ENCODE measurements at regions not wholly inside any gene's neighbourhood (a gene's known extent, or its start where the extent isn't known, plus 50 kb on each side); places are given as distances from the start of the nearest gene placed in this dataset.

DNA sequence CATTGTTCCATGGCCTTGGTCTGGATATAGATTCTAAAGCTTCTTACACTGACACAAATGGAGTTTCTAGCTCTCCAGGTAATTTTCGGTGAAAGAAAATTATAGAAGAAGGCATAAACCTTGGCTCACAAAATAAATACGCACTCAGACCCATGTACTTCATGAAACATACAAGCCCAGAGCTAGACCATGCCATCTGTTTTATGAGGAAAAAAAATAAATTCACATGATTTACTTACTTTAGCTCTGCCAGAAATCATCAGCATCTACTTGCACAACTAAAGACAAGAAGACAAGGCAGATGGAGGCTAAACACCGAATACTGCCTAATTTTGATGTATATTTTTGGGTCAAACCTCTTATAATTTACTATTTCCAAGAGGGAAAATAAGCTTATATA lies 197.4 kb upstream of the KLF14 start:
- no peak for DNase-seq

DNA sequence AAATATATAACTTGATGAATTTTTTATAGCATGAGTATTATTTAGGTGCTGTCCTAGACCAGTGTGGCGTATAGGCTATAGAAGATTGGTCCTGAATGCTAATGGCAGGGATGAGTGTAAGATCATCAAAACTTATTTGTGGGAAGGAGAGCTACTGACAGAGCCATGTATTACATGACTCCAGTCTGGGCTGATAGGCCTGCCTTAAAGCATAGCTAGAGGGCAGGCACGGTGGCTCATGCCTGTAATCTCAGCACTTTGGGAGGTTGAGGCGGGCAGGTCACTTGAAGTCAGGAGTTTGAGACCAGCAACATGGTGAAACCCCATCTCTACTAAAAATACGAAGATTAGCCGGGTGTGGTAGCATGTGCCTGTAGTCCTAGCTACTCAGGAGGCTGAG lies 198.1 kb upstream of the KLF14 start:
- DNase-seq = no peak

DNA sequence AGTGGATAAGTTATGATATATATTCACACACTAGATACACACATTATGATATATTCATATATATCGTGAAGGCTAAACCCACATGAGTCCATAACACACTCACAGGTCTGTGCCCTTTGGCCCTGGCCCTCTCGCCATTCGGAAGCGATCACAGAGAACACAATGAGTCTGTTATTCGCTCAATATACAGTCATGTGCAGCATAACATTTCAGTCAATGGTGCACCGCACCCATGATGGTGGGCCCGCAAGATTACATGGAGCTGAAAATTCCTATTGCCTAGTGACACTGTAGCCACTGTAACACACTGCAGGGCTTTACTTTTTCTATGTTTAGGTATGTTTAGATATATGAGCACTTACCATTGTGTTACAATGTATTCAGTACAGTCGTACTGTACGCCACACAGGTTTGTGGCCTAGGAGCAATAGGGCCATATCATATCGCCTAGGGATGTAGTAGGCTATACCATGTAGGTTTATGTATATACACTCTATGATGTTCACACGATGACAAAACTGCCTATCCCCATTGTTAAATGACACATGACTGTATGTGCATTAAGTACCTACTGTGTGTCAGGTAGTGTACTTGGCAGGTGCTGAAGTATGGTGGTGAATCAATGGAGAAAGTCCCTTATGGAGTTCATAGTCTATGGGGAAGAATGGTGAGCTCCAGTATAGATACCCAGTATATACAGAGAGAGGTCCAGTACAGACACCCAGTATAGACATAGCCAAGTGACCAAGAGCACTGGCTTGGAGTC lies 198.8 kb upstream of the KLF14 start:
- DNase-seq = no peak

DNA sequence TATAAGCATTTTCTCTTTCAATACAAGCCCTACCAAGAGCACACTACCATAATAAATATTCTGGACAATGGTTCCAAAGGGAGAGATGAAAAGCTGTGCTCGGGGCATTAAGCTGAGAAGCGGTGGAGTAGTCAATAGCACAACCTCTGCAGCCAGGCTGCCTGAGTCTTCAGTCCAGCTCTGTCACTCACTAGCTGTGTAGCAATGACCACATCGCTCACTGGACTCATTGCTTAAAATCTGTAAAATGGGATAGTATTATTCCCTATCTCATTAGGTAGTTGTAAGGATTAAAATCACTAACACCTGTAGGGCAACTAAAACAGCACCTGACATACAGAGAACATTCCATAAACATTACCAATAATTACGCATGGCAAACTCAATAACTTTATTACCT lies 199.9 kb upstream of the KLF14 start:
- no peak for DNase-seq

DNA sequence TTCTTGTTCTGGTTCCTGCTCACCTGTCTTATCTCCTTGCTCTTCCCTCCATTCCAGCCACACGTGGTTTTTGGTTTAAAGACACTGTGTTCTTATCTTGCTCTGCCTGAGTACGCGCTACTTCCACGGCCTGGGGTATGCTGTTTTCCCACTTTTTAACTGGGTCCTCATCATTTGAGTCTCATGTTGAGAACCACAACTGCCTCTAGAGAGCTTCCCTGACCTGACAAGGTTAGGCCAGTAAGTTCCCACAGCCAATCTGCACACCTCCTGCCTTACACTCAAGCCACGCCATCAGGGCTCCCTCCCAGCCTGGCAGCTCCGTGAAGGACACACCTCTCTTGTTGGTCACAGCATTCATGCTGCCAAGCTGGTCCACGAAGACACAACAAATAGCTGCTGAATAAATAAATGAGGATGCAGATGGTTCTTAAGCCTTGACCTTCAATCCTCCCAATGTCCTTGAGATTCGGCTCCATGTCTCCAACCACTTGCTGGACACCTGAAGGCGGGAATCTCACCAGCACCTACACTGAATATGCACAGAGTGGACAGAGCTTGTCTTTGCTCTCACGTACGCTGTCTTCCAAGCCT lies 201.7 kb upstream of the KLF14 start:
- no peak for DNase-seq

DNA sequence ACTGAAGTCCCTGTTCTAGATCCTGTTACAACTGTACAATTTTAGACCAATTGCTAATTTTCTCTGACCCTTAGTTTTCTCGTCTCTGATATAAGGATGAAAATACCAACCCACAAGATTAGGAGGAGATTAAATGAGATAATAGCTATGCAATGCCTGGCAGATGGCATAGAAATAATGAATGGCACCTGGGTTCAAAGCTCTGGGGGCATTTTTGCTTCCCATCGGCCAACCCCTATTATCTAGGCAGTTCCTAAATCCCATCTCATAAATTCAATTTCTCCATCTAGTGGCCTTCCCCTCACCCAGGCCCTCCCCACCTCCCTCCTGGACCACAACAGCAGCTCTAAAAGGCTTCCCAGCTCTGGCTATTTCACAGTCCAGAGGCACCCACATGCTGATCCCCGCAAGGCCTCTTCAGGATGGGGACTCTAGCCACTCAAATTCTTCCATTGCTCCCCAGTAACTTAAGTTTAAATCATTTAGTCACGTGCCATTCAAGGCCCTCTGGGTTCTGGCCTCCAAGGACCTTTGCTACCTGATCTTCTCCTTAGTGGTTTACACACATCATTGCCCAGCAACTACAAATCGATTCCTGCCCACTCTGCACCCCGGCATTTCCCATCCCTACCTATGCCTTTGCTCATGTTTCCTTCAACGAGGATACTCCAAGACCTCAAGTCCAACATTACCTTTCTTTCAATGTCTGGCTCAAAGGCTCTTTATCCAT lies 202.4 kb upstream of the KLF14 start:
- no peak for DNase-seq

DNA sequence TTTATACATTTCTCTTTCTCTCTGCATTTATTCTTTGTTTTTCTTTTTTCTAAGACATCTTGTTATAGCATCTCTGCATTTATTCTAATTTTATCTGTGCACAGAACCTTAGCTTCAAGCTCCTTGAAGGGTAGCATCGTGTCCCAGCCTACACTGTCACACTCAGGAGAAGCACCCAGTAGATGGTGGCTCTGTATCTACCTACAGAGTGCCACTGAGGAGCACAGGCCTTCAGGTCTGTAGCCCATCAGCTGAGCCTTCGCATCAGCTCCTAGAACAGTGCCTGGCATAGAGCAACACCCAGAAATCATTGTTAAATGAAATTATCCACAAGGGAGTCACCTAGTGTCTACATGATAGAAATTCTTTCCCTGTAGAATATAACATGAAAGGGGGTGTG lies 203.0 kb upstream of the KLF14 start:
- DNase-seq = no peak

DNA sequence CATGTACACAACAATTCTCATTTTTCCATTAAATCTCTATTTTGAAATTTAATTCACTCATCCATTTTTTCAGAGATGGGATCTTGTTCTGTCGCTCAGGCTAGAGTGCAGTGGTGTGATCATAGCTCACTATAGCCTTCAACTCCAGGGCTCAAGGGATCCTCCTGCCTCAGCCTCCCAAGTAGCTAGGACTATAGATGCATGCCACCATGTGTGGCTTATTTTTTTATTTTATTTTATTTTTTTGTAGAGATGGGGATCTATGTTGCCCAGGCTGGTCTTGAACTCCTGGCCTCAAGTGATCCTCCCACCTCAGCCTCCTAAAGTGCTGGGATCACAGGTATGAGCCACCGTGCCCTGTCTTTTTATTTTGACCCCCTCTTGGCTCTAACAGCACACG lies 203.8 kb upstream of the KLF14 start:
- no peak for DNase-seq

DNA sequence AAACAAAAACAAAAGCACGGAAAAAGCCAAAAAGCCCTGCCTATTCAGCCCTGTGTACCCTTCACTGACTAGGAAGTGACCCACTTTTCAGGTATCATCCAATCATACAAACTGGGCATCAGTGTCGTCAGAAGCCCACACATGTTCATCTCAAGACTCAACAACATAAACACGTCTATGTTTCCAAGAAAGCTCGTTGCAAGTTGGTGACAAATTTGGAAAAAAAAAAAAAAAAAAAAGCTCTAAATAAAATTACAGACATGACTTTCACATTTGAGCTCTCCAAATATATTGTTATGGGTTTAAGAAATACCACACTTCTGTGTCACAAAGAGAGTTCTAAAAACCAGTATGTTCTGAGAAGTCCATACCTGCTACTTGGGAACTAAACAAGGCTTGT lies 204.7 kb upstream of the KLF14 start:
- no peak for DNase-seq

DNA sequence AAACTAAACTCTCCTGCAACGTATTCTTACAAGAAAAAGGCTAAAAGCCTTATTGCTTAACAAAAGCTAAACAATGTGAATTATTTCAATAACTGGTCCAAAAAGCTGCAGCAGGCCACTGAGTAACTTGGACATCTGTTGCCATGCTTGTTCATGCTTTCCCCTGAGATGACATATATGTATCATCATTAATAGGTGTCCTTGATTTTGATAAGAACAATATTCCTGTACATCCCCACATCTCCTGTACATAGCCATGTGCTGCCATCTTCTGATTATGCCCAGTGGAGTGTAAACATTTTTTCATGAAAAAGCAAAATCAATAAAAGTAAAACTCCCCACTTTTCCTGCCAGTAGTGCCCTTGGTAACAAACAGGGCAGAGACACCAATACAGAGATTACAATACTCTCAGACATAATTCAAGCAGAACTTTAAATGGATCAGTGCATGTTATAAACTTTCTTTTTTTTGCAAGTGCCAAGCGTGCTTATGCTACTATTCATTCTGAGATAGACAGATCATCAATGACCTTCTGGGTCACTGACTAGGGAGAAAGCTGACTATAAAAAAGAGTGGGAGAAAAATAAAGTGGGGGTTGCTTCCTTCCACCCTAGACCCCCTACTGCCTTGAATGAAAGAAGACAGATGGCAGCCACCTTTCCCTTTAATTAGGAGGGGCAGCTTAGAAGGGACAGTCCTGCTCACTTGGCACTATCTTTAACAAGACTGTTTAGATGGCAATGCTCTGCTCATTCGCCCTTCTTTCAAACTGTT lies 205.5 kb upstream of the KLF14 start:
- no peak for DNase-seq

DNA sequence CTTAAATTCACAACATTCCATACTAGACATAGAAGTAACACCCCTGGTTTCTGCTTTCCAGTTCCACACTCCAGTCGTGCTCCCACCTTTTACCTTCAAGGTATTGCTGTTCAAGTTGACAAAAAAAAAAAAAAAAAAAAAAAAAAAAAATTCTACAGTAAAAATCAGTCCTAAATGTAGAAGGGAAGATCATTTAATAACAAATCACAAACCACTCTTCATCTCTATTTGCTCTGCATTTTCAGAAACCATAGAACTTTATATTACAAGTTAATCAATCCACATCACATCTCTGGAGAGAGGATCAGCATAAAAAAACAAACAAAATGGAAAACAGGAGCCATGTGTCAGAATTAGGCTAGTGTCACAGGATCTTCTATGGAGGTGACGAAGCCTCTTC lies 206.3 kb upstream of the KLF14 start:
- no peak for DNase-seq

DNA sequence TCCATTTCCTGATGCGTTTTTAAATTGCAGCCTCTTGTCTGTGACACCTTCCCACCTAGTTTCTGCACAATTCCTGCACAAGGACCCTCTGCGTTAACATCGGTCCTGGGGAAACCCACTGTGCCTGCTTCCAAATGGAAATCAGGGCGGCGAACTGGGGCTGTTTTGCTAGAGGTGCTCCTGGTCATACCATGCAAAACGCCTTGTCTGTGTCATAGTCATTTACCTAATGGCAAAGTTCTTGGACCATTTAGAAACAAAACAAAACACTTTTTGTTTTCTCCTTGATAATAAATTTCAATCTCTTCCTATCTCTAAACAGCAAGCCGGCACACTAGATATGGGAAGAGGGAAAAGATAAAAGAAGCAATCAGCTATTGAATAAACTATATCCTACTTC lies 206.9 kb upstream of the KLF14 start:
- DNase-seq = no peak

GRCh38 chr7:130941322-130942210 lies 207.6 kb upstream of the KLF14 start:
- DNase-seq = no peak

DNA sequence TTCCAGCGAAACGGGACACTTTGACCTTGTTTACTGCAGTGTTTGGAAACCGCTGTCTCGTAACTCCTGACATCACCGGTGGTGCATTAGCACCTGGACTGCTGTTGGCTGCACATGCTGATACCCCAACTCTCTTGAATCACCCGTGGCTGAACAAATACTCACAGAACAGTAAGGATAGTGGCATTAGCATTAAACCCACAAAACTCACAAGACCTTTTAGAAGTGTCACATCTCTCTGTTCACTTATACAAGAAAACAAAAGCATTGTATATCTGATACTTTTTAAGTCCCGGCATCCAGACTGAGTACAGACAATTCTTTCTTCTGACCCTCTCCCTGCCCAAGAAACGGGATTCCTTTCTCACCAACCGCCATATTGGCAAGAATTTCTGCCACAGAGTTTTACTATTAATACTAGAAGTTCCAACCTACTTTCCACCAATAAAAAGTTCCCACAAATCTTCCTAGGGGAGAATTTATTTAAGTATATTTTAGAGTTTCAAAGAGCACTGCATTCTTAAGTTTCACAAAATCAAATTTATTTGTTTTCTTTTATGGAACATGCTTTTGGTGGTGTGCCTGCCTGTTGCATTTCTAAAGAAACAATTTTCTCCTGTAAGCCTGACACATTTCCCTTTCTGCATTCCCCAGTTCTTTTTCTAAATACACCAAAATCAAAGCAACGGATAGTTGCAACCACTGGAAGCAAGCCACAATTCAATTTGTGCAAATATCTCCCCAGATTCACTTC lies 208.4 kb upstream of the KLF14 start:
- no peak for DNase-seq

DNA sequence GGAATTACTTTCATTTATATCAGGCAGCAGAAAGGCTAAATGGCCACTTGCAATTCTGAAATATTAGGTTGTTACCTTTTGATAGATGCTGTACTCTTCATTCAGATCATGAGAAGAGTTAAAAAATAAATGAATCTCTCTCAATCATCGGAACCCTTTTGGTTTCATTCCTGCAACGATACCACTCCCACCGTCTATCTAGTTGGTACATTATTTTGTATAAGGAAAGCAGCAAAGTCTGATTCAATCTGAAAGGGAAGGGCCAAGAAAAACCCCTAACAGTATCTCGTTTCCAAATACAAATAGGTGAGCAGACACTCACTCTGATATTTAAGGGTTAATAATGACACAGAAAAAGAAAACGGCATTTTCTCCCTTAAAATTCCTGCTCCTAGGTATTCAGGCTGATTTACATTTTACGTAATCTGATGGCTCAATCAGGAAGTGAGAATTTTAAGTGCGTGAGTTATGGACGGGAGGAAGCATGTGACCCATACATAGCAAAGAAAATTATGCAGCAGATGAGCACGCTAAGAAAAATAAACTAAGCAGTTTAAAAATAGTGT lies 209.4 kb upstream of the KLF14 start:
- DNase-seq = no peak

DNA sequence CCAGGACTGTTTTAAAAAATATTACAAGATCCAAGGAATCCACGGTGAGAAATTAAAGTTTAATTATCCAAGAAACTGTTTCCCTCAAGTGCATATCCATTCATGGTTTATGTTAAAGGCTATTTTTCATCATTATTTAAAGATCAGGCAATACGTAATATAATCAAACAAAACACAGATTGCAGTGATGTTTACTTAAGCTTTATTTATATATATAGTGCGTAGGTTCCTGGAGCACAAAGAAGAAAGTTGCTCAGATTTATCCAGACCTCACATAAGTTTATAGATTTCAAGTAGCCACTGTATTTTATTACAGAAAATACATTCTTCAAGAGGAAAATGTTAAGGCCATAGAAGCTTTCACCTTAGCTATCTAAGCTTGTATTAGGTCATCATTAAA lies 210.0 kb upstream of the KLF14 start:
- DNase-seq = no peak

GRCh38 chr7:130944997-130945396 lies 211.0 kb upstream of the KLF14 start:
- DNase-seq = no peak

GRCh38 chr7:130945411-130945811 lies 211.4 kb upstream of the KLF14 start:
- DNase-seq = no peak

GRCh38 chr7:130946114-130946513 lies 212.1 kb upstream of the KLF14 start:
- no peak for DNase-seq

- no peak for DNase-seq
Measured at GRCh38 chr7:130947792-130948580, 214.0 kb upstream of the KLF14 start.

DNA sequence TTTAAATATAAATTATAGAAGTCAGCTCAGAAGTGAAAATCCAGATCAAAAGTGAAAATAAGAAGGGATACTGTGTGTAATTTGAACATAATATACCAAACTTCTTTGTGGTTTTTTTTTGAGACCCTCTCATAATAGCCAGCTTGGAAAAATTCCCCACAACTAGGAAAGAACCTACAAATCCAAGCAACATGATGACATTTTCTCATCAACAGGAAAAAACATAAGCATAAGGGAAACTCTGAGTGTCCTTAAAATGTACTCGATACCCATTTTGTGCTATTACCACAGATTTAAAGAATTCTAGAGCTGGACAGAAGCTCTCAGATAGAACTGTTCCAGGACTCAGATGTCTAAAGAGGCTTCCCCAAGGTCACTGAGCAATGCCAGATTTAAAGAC lies 214.8 kb upstream of the KLF14 start:
- DNase-seq = no peak

Data from GDM1 (cell line).